Amniotic stem cell (primary cell): ENCODE measurements at regions not wholly inside any gene's neighbourhood (a gene's known extent, or its start where the extent isn't known, plus 50 kb on each side); places are given as distances from the start of the nearest gene placed in this dataset.
"Not testable (repeated sequence)": the region's sequence is repeated elsewhere in the genome, so short reads cannot be mapped to it uniquely, and the experiment has no call there.

ENCODE experiments used
- DNase-seq: peaks from one replicate; lab custom pipeline; 2025; lab: John Stamatoyannopoulos, UW

GRCh38 chrX:124717537-124717936, 371.2 kb downstream of the SH2D1A start:
- DNase-seq, result no peak

GRCh38 chrX:124719060-124719459, 372.7 kb downstream of the SH2D1A start:
- DNase-seq, result no peak

DNA sequence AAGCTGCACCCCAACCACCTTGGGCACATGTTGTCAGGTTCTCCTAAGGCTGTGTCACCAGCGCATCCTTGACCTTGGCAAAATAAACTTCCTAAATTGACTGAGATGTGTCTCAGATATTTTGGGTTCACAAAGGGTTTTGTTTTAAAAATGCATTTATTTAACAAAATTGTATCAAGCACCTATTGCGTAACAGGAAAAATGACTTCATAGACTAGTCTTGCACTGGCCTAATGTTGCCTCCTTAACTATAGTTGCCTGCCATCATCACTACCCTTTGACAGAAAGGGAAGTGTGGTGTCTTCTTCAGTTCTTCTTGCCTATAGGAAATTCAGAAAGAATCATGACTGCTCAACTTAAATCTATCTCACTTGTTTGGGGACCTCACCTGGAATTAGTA, 374.2 kb downstream of the SH2D1A start:
- no peak for DNase-seq

DNA sequence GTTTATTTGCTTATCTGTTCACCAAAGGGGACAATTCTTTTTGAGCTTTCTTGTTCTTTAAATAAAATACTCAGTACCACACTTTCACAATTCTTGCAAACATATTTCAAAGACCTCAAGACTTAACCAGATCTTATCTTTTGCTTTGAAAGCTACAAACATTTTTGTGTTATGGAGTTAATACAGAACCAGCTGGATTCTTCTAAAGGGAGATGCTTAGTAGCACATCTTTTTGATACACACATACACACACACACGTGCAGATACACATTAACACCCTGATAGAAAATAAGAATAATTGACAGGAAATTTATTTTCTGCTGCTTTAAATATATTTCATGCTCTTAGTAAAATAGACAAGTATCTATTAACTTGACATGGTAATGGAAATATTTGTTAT, 379.1 kb downstream of the SH2D1A start:
- no peak for DNase-seq

DNA sequence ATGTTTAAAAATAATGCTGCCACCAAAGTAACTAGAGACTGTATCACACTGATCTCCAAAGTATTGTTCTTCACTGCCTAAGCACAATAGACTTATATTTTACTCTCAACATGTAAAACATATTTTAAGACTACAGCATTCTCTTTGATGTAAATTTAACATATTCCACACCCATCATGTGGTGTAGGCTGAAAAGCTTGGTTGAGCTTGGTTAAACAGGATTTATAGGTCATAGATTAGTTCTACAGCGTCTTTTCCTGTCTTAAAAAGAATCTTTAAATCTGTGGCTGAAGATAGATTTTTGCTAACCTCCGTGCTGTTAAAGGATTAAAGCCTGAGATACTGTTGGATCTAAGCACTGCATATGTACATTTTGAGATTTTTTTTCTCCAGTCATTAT, 379.9 kb downstream of the SH2D1A start:
- no peak for DNase-seq

DNA sequence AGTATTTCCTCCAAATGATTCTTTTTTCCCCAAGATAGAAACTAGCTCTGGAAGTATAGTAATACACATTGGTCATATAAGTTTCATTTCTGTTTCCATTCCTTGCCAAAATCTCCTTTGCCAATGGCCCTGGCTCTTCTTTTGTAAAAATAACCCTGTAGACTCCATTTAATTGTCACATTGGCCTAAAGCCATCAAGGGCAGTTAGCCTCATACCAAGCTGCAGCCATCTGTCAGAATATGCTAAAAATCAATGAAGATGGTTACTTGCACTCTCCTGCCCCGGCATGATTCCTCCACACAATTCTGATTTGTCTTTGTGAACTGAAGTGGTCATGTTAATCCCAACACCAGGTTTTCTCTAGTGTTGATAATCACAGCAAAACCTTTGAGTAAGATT, 380.5 kb downstream of the SH2D1A start:
- DNase-seq, result no peak

DNA sequence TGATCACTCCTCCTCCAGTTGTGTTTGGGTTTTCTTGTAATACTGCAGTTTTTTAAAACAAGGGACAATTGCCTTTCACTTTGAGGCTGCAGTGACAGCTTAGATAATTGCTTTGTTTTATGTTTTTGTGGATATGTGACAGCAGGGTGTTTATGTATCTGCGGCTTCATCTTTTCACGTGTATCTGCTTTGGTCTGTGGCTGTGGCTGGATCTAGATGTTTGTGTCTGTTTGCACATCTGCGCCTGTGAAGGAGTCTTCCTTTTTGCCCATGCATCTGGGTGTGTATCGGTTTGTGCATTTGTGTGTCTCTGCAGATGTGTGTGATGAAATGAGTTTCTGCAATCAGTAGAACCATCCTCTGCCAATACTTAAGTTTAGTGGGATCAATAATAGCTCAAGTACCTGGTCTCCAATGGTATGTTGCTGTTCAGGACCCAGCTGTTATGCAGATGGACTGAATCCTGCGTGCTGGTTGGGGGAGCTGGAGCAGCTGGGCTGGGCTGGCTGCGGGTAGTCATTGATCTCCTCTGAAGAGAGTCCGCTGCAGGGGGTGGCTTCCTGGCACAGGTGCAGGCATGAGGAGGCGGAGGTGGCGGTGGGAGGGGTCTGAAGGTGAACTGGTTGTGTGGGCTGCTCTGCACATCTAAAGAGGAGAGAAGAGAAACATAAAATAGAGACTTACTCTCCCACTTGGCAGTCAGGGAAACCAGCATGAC, 390.3 kb downstream of the SH2D1A start:
- no peak for DNase-seq

GRCh38 chrX:124737771-124738170, 391.4 kb downstream of the SH2D1A start:
- no peak for DNase-seq

DNA sequence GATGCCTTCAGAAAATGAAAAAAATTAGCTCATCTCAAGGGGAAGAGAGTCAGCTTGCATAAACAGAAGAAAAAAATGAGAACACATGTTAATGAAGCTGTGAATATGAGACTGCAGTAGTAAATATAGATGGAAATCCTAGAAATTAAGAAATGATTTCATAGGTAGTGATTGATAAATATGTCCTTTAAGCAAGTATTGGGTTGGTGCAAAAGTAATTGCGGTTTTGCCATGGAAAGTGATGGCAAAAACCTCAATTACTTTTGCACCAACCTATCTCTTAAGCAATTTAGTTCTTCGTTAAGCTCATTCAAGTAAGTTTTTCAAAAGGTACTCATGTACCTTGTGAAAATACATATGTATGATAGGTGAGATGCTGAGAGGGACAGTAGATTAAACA, 400.9 kb downstream of the SH2D1A start:
- DNase-seq, result no peak

DNA sequence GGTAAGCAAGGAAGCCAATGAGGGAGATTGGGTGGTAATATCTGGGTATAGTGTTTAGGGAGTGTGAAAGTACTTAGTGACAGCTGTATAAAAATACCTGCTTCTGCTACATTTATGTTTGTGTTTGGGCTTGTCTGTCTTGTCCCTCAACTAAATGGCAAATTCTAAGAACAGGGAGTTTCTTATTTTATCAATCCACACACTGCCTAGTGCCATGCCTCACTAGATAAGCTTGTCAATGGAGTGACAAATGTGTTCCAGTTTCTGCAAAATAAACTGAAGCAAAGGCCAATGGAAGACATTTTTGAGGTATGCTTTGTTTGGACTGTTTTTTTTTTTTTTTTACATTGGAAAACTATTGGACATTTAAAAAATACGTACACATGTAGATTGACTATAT, 418.0 kb downstream of the SH2D1A start:
- no peak for DNase-seq

- DNase-seq, result no peak
Observed at GRCh38 chrX:124769166-124769565, 422.8 kb downstream of the SH2D1A start.

GRCh38 chrX:124771292-124771691, 424.9 kb downstream of the SH2D1A start:
- DNase-seq, result no peak

DNA sequence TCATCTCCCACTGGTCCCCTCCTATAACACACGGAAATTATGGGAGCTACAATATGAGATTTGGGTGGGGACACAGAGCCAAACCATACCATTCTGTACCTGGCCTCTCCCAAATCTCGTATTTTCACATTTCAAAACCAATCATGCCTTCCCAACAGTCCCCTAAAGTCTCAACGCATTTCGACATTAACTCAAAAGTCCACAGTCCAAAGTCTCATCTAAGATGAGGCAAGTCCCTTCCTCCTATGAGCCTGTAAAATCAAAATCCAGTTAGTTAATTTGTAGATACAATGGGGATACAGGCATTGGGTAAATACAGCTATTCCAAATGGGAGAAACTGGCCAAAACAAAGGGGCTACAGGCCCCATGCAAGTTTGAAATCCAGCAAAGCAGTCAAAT, 441.9 kb downstream of the SH2D1A start:
- not testable (repeated sequence) for DNase-seq

GRCh38 chrX:124789874-124790273, 443.5 kb downstream of the SH2D1A start:
- DNase-seq, result not testable (repeated sequence)

- DNase-seq, result no peak
Observed at GRCh38 chrX:124791492-124792095, 445.2 kb downstream of the SH2D1A start.

GRCh38 chrX:124796989-124797388, 450.6 kb downstream of the SH2D1A start:
- no peak for DNase-seq

- DNase-seq, result no peak
Observed at GRCh38 chrX:124804962-124805361, 458.6 kb downstream of the SH2D1A start.

- no peak for DNase-seq
Observed at GRCh38 chrX:124805486-124805885, 459.1 kb downstream of the SH2D1A start.

DNA sequence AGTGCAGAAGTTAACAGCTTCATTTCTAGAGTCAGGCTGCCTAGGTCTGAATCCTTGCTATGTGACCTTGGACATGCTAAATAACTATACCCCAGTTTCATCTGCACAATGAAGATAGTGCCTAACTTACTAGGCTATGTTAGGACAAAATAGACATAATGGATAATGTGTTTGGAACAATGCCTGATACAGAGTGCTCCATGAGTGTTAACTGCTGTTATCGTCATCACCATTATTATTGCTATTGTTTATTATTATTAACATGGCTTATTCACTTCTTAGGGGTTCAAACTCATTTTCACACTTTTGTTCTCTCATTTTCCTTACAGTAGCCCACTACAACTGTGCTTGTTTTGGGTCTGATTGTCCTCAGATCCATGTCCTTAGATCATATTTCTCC, 467.7 kb downstream of the SH2D1A start:
- no peak for DNase-seq

GRCh38 chrX:124818033-124818432, 471.7 kb downstream of the SH2D1A start:
- no peak for DNase-seq

DNA sequence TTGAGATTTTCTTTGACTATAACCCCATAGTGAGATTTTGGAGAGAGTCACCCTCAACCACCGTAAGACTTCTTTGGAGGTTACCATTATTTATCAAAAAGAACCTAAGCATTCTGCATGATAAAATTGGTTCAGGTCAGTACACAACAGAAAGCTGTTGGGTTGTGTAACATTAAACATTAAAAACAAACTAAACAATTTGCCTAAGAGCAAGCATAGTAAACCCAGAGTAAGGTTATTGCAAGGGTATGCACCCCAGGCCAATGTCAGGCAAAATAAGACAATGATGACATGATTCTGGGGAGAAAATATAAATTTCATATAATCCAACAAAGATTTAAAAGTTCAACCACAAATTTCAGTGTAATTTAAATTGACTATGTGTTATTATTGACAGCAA, 472.4 kb downstream of the SH2D1A start:
- DNase-seq, result no peak

DNA sequence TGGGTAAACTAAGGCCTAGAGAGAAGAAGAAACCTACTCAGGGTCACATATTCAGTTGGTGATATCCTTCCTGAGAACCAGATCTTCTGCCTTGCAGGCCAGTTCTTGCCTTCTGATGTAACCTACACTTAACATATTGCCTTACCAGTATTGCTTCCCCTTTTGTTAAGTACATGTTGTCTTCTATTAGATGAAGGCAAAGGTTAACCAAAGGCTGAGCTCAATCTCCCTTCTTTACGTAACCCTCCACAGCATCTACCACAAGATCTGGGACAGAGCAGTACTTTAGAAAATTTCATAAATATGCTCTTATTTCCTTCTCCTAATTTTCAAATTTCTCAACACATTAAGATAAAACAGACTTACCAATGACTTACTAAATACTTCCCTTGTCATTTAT, 474.4 kb downstream of the SH2D1A start:
- no peak for DNase-seq

GRCh38 chrX:124827258-124827845, 481.0 kb downstream of the SH2D1A start:
- no peak for DNase-seq

DNA sequence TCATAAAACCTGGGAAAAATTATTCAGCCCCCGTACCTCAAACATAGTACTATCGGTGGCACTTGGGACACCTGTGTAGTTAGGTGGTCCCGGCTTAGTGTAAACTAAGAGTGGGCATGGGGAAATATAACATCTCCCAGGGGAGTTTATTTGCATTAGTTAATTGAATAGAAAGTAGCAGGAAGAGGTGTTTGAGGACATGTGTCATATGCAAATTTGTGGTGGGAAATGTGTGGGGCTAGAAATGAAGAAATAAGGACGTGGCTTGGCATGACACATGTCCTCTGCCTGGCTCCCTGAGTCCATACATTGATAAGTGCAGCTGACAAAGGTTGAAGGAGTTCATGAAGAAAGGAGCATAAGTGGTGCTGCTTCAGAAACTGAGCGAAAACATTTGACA, 483.6 kb downstream of the SH2D1A start:
- DNase-seq, result no peak
